Activated CD4-positive, alpha-beta memory T cell treated with anti-CD3 and anti-CD28 coated beads for 36 hours (primary cell): ENCODE measurements at regions not wholly inside any gene's neighbourhood (a gene's known extent, or its start where the extent isn't known, plus 50 kb on each side); places are given as distances from the start of the nearest gene placed in this dataset.

Source experiments
- CTCF ChIA-PET: fragments of 350-600 bp; sonication (Branson Sonifier 250); formaldehyde crosslinking; loops from one replicate; lab custom pipeline; 2021; ENCODE audit warnings: antibody characterized with exemption, inconsistent platforms; lab: Charles Lee
- POLR2A ChIA-PET: fragments of 350-600 bp; sonication (Branson Sonifier 250); formaldehyde crosslinking; loops from one replicate; lab custom pipeline; 2021; ENCODE audit warnings: antibody characterized with exemption; lab: Charles Lee
- DNase-seq: peaks from one replicate; pipeline ENCODE4 v3.0.0-alpha.2; 2020
- H3K27ac Mint-ChIP-seq: one replicate; pipeline ENCODE4 v1.8.0; 2021; ENCODE audit warnings: mixed read lengths
- H3K27me3 Mint-ChIP-seq: one replicate; pipeline ENCODE4 v1.8.0; 2021; ENCODE audit warnings: mixed read lengths
- H3K36me3 Mint-ChIP-seq: one replicate; pipeline ENCODE4 v1.8.0; 2021; ENCODE audit warnings: mixed read lengths
- H3K4me1 Mint-ChIP-seq: one replicate; pipeline ENCODE4 v1.8.0; 2021; ENCODE audit warnings: low read depth, mixed read lengths
- H3K4me3 Mint-ChIP-seq: one replicate; pipeline ENCODE4 v1.8.0; 2021; ENCODE audit warnings: mild to moderate bottlenecking, mixed read lengths
- H3K9me3 Mint-ChIP-seq: one replicate; pipeline ENCODE4 v1.8.0; 2021; ENCODE audit warnings: mixed read lengths
- intact Hi-C: fragments of 100-400 bp; cut with micrococcal nuclease; formaldehyde crosslinking; loops from one replicate; pipeline ENCODE4 v1.15.1; 2023

- no peaks in the 10 kb centered on the region for H3K4me1 Mint-ChIP-seq
- POLR2A ChIA-PET, result no interaction called here
- CTCF ChIA-PET, result no interaction called here
- intact Hi-C loops, result no loop called here
- no peak overlapping the region for H3K4me3 Mint-ChIP-seq
- H3K36me3 Mint-ChIP-seq, result no peaks in the 10 kb centered on the region
- DNase-seq, result no peak
- H3K9me3 Mint-ChIP-seq, result no peaks in the 10 kb centered on the region
- no peak overlapping the region for H3K27ac Mint-ChIP-seq
- peaks cover 1% of the 10 kb centered on the region for H3K27me3 Mint-ChIP-seq
These were observed 109.2 kb upstream of the PTPN1 start for GRCh38 chr20:50400705-50401586.

- no peak overlapping the region for H3K27ac Mint-ChIP-seq
- no peaks in the 10 kb centered on the region for H3K4me1 Mint-ChIP-seq
- ChIA-PET CTCF (no interaction called here), POLR2A (no interaction called here)
- H3K27me3 Mint-ChIP-seq, result peaks cover 4% of the 10 kb centered on the region
- no peaks in the 10 kb centered on the region for H3K36me3 Mint-ChIP-seq
- intact Hi-C loops, result no loop called here
- DNase-seq, result no peak
- no peak overlapping the region for H3K4me3 Mint-ChIP-seq
- H3K9me3 Mint-ChIP-seq, result no peaks in the 10 kb centered on the region
These were observed 108.4 kb upstream of the PTPN1 start for GRCh38 chr20:50401587-50402418.

GRCh38 chr20:50403565-50404418, 106.4 kb upstream of the PTPN1 start:
- Mint-ChIP-seq H3K27me3 (peaks cover 4% of the 10 kb centered on the region), H3K4me1 (no peaks in the 10 kb centered on the region), H3K36me3 (no peaks in the 10 kb centered on the region), H3K4me3 (no peak overlapping the region), H3K9me3 (no peaks in the 10 kb centered on the region), H3K27ac (no peak overlapping the region)
- DNase-seq, result no peak
- CTCF ChIA-PET, result no interaction called here
- POLR2A ChIA-PET, result no interaction called here
- intact Hi-C loops, result no loop called here

- CTCF ChIA-PET, result no interaction called here
- intact Hi-C loops, result no loop called here
These were observed 105.6 kb upstream of the PTPN1 start for GRCh38 chr20:50404419-50405234.

GRCh38 chr20:50405235-50405914, 104.8 kb upstream of the PTPN1 start:
- peaks cover 6% of the 10 kb centered on the region for H3K27me3 Mint-ChIP-seq
- POLR2A ChIA-PET, result no interaction called here
- intact Hi-C loops, result no loop called here
- H3K27ac Mint-ChIP-seq, result no peak overlapping the region
- H3K36me3 Mint-ChIP-seq, result no peaks in the 10 kb centered on the region
- no peaks in the 10 kb centered on the region for H3K9me3 Mint-ChIP-seq
- no peaks in the 10 kb centered on the region for H3K4me1 Mint-ChIP-seq
- CTCF ChIA-PET, result no interaction called here
- H3K4me3 Mint-ChIP-seq, result no peak overlapping the region
- DNase-seq, result no peak

More at GRCh38 chr20:50404419-50405234, 105.6 kb upstream of the PTPN1 start:
- no peak for DNase-seq
- Mint-ChIP-seq H3K4me1 (no peaks in the 10 kb centered on the region), H3K27ac (no peak overlapping the region), H3K36me3 (no peaks in the 10 kb centered on the region), H3K4me3 (no peak overlapping the region), H3K9me3 (no peaks in the 10 kb centered on the region), H3K27me3 (peaks cover 4% of the 10 kb centered on the region)
- POLR2A ChIA-PET, result no interaction called here

GRCh38 chr20:50405915-50406609, 104.1 kb upstream of the PTPN1 start:
- Mint-ChIP-seq H3K9me3 (no peaks in the 10 kb centered on the region), H3K27me3 (peaks cover 6% of the 10 kb centered on the region), H3K4me1 (no peaks in the 10 kb centered on the region), H3K36me3 (no peaks in the 10 kb centered on the region), H3K4me3 (no peak overlapping the region), H3K27ac (no peak overlapping the region)
- DNase-seq, result no peak
- intact Hi-C loops, result no loop called here
- POLR2A ChIA-PET, result no interaction called here
- CTCF ChIA-PET, result no interaction called here

- Mint-ChIP-seq H3K27ac (no peak overlapping the region), H3K9me3 (no peaks in the 10 kb centered on the region), H3K4me1 (no peaks in the 10 kb centered on the region), H3K36me3 (no peaks in the 10 kb centered on the region), H3K27me3 (peaks cover 6% of the 10 kb centered on the region), H3K4me3 (no peak overlapping the region)
- intact Hi-C loops, result no loop called here
- no peak for DNase-seq
- CTCF ChIA-PET, result no interaction called here
- POLR2A ChIA-PET, result no interaction called here
These were observed 103.5 kb upstream of the PTPN1 start for GRCh38 chr20:50406610-50407136.

- POLR2A ChIA-PET, result no interaction called here
- Mint-ChIP-seq H3K4me1 (no peaks in the 10 kb centered on the region), H3K4me3 (no peak overlapping the region), H3K27me3 (peaks cover 8% of the 10 kb centered on the region), H3K36me3 (no peaks in the 10 kb centered on the region), H3K9me3 (no peaks in the 10 kb centered on the region), H3K27ac (no peak overlapping the region)
- CTCF ChIA-PET, result no interaction called here
- DNase-seq, result no peak
- intact Hi-C loops, result no loop called here
These were observed 101.4 kb upstream of the PTPN1 start for GRCh38 chr20:50408526-50409364.

GRCh38 chr20:50409495-50409894, 100.7 kb upstream of the PTPN1 start:
- Mint-ChIP-seq H3K27me3 (peaks cover 8% of the 10 kb centered on the region), H3K36me3 (no peaks in the 10 kb centered on the region), H3K4me3 (no peak overlapping the region), H3K27ac (no peak overlapping the region), H3K9me3 (no peaks in the 10 kb centered on the region), H3K4me1 (no peaks in the 10 kb centered on the region)
- no peak for DNase-seq
- CTCF ChIA-PET, result no interaction called here
- intact Hi-C loops, result no loop called here
- POLR2A ChIA-PET, result no interaction called here

GRCh38 chr20:50410343-50410742, 99.8 kb upstream of the PTPN1 start:
- no peak for DNase-seq
- intact Hi-C loops, result no loop called here
- H3K36me3 Mint-ChIP-seq, result no peaks in the 10 kb centered on the region
- H3K9me3 Mint-ChIP-seq, result no peaks in the 10 kb centered on the region
- H3K27ac Mint-ChIP-seq, result no peak overlapping the region
- CTCF ChIA-PET, result no interaction called here
- peaks cover 8% of the 10 kb centered on the region for H3K27me3 Mint-ChIP-seq
- POLR2A ChIA-PET, result no interaction called here
- no peak overlapping the region for H3K4me3 Mint-ChIP-seq
- no peaks in the 10 kb centered on the region for H3K4me1 Mint-ChIP-seq
